ENCODE measurements at regions not wholly inside any gene's neighbourhood (a gene's known extent, or its start where the extent isn't known, plus 50 kb on each side); places are given as distances from the start of the nearest gene placed in this dataset.

DNA sequence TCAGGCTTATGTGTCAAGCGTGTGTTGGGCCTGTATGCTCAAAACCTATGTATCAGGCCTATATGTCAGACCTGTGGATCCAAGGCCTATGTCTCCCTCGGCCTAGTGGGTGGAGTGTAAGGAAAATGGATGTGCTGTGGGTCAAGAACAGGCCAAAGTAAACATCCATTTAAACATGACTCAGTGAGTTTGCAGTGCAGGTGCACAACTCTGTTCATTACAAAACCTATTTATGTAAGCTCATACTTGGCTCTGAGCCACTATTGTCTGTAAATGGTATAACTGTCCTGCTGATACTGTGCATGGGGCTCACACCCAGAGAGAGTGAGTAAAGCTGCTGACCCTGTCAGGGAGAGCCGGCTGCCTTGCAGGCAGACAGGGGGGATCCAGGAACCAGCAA lies 249.7 kb upstream of the AVPR1A start:
- Histone ChIP-seq H3K27me3 (no peaks in the 10 kb centered on the region), H3K9me3 (no peaks in the 10 kb centered on the region), H3K27ac (no peak overlapping the region), H3K4me3 (no peak overlapping the region), H3K4me1 (no peaks in the 10 kb centered on the region), H3K36me3 (no peaks in the 10 kb centered on the region)
- 42% methylated on average over 3 of the region's 3 CpGs for WGBS
- DNase-seq (ENCODE audit: low spot score in 2 of 2): no peak
- TF ChIP-seq CTCF (IDR thresholded peaks at IDR 0.05) (no peak), POLR2AphosphoS5 (IDR thresholded peaks at IDR 0.05) (no peak), EP300 (IDR thresholded peaks at IDR 0.05) (no peak), POLR2A (IDR thresholded peaks at IDR 0.05) (no peak)

DNA sequence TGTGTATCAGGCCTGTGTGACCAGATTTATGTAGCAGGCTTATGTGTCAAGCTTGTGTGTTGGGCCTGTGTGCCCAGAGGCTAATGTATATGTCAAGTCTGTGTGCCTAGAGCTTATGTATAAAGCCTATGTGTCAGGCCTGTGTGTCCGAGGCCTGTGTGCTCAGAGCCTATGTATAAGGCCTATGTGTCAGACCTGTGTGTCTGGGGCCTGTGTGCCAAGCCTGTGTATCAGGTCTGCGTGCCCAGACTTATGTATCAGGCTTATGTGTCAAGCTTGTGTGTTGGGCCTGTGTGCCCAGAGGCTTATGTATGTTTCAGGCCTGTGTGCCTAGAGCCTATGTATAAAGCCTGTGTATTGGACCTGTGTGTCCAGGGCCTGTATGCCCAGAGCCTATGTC lies 249.3 kb upstream of the AVPR1A start:
- H3K4me1 ChIP-seq: no peaks in the 10 kb centered on the region
- no peaks in the 10 kb centered on the region for H3K36me3 ChIP-seq
- H3K9me3 ChIP-seq: no peaks in the 10 kb centered on the region
- H3K4me3 ChIP-seq: no peak overlapping the region
- no peak for DNase-seq (ENCODE audit: low spot score in 2 of 2)
- no peak overlapping the region for H3K27ac ChIP-seq
- H3K27me3 ChIP-seq: no peaks in the 10 kb centered on the region
- 100% methylated on average over 2 of the region's 2 CpGs for WGBS
- TF ChIP-seq POLR2A (IDR thresholded peaks at IDR 0.05) (no peak), POLR2AphosphoS5 (IDR thresholded peaks at IDR 0.05) (no peak), CTCF (IDR thresholded peaks at IDR 0.05) (no peak), EP300 (IDR thresholded peaks at IDR 0.05) (no peak)

DNA sequence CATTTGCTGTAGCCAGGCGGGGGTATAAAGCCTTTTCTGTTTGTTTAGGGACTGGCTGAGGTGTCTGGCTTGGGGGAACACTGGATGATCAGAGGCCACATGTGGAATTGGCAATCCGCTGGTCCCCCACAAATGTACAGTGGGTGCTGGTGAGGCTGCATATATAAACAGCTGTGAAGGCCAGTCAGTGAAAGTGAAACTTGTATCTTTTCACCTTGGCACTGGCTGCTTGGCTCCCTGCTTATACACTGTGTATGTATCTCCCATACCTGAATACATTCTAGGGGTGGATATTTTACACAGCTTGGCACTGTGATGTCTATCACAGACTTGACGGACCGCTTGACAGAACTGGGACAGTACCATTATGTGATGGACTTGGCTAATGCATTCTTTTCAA lies 246.8 kb upstream of the AVPR1A start:
- Histone ChIP-seq H3K36me3 (no peaks in the 10 kb centered on the region), H3K27ac (no peak overlapping the region), H3K27me3 (no peaks in the 10 kb centered on the region), H3K4me1 (no peaks in the 10 kb centered on the region), H3K9me3 (no peaks in the 10 kb centered on the region), H3K4me3 (no peak overlapping the region)
- no peak for TF ChIP-seq POLR2A (IDR thresholded peaks at IDR 0.05)
- TF ChIP-seq CTCF (IDR thresholded peaks at IDR 0.05): no peak
- 94% methylated on average over 2 of the region's 4 CpGs for WGBS
- no peak for DNase-seq (ENCODE audit: low spot score in 2 of 2)

DNA sequence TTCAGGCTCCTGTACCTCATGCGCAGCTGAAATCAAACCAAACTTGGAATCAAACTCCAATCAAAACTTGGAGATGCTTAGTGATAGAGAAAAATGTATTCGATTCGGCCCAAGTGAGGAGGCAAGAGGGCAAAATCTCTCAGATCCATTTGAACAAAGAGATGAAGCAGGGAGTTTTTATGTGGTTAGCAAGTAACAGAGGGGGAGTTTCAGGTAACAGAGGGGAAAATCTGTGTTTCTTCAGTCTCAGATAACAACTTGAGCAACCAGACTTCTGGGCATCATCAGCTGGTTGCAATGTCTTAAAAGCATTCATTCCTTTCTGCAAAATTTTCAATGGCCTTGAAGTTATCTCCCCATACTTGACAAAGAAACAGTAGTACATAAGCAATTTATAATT lies 245.1 kb upstream of the AVPR1A start:
- 92% methylated on average over 3 of the region's 3 CpGs for WGBS
- no peak overlapping the region for H3K27ac ChIP-seq
- no peak overlapping the region for H3K4me3 ChIP-seq
- H3K36me3 ChIP-seq: no peaks in the 10 kb centered on the region
- H3K27me3 ChIP-seq: no peaks in the 10 kb centered on the region
- TF ChIP-seq CTCF (IDR thresholded peaks at IDR 0.05) (no peak), EP300 (IDR thresholded peaks at IDR 0.05) (no peak), POLR2AphosphoS5 (IDR thresholded peaks at IDR 0.05) (no peak)
- DNase-seq (ENCODE audit: low spot score in 2 of 2): no peak
- H3K4me1 ChIP-seq: no peaks in the 10 kb centered on the region
- H3K9me3 ChIP-seq: no peaks in the 10 kb centered on the region

DNA sequence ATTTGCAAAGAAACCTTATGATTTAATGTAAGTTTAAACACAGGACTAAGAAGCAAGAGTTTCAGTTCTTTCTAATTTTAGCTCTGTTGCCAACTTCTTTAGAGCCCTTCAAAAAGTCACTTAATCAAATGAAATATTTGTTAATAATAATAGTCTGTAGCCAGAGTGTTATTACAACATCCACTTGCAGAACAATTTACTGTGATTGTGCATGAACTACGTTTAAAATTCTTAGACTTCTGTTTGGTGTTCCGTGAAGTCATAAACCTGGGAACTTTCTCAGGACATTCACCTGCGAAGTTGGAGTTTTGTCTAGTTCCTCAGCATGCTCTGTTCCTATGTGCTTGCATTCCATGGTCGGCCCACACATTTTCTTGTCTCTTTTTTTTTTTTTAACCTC lies 244.0 kb upstream of the AVPR1A start:
- no peaks in the 10 kb centered on the region for H3K4me1 ChIP-seq
- 82% methylated on average over 4 of the region's 4 CpGs for WGBS
- H3K27me3 ChIP-seq: no peaks in the 10 kb centered on the region
- no peak for TF ChIP-seq CTCF (IDR thresholded peaks at IDR 0.05)
- no peak overlapping the region for H3K27ac ChIP-seq
- no peaks in the 10 kb centered on the region for H3K36me3 ChIP-seq
- H3K9me3 ChIP-seq: no peaks in the 10 kb centered on the region
- H3K4me3 ChIP-seq: no peak overlapping the region
- DNase-seq (ENCODE audit: low spot score in 2 of 2): no peak

All from suprapubic skin (tissue), 4 donors.